Activated CD8-positive, alpha-beta memory T cell treated with anti-CD3 and anti-CD28 coated beads for 48 hours (primary cell): ENCODE measurements at regions not wholly inside any gene's neighbourhood (a gene's known extent, or its start where the extent isn't known, plus 50 kb on each side); places are given as distances from the start of the nearest gene placed in this dataset.

Experiments
- DNase-seq, 3 experiments: peaks; one replicate each; pipeline ENCODE4 v3.0.0-alpha.2; 2020; ENCODE audit warnings: low read depth in 2 of 3, low spot score in 2 of 3

GRCh38 chr5:167671176-167671575 lies 620.3 kb upstream of the WWC1 start:
- DNase-seq: no peak

DNA sequence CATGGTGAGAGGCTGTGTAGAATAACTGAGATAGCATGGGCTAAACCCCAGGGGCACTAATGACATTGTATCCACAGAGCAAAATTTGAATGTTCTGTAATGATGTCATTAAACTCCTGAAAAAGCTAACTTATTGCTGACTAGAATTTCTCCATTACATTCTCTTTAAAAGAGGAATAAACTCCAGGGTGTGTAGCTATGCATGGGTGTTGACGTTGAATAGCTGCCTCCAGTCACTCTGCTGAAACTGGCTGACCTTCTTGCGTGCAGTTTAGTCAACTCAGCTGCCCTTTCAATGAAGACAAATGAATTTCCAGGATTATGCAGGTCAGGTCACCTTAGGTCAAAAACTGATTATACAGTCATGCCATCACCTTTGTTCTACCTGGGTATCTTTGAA lies 617.5 kb upstream of the WWC1 start:
- DNase-seq: no peak

GRCh38 chr5:167678481-167678880 lies 613.0 kb upstream of the WWC1 start:
- no peak for DNase-seq

- DNase-seq: no peak
Measured at GRCh38 chr5:167684251-167684650, 607.2 kb upstream of the WWC1 start.

DNA sequence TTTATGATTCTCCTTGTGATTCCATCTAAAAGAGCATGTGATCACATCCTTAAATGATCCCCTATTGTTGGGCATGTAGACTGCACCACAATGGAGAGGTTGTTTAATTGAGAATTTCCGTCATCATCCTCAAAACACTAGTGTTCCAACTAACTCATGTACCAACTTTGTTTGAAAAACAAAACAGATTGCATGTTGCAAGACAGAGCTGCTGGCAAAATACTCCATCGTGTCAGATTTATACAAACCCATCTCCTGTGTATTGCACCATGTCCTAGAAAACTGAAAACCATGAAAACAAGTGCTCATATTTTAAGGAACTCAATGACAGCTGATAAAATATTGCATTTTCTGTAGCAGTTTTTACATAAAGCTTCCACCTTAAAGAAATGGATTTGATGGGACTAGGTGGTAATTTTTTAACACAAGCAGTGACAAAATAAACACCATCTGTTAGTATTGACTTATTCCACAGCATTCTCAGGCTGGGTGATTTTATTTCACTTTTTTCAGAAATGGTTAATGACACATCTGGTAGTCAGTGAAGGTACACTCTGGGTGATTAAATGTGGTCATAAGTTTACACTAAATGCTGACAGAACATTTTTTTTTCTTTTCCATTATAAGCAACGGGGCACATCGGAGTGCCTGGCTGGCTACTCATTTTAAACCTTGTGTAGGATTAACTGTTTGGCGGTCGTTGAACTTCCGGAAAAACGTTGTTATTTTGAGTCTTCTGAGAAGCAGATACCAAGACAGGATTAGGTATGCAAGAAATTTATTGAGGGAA lies 602.9 kb upstream of the WWC1 start:
- no peak for DNase-seq

GRCh38 chr5:167694325-167695147 lies 596.9 kb upstream of the WWC1 start:
- no peak for DNase-seq

- no peak for DNase-seq
Measured at GRCh38 chr5:167696558-167697314, 594.7 kb upstream of the WWC1 start.

- no peak for DNase-seq
Measured at GRCh38 chr5:167699432-167699831, 592.0 kb upstream of the WWC1 start.

- DNase-seq: no peak
Measured at GRCh38 chr5:167701051-167701450, 590.4 kb upstream of the WWC1 start.

- no peak for DNase-seq
Measured at GRCh38 chr5:167702014-167702413, 589.4 kb upstream of the WWC1 start.

- DNase-seq: no peak
Measured at GRCh38 chr5:167708449-167708848, 583.0 kb upstream of the WWC1 start.

- DNase-seq: no peak
Measured at GRCh38 chr5:167709625-167710024, 581.8 kb upstream of the WWC1 start.

GRCh38 chr5:167710444-167711073 lies 580.9 kb upstream of the WWC1 start:
- no peak for DNase-seq

- DNase-seq: no peak
Measured at GRCh38 chr5:167712986-167713585, 578.4 kb upstream of the WWC1 start.

GRCh38 chr5:167713896-167714295 lies 577.5 kb upstream of the WWC1 start:
- no peak for DNase-seq

DNA sequence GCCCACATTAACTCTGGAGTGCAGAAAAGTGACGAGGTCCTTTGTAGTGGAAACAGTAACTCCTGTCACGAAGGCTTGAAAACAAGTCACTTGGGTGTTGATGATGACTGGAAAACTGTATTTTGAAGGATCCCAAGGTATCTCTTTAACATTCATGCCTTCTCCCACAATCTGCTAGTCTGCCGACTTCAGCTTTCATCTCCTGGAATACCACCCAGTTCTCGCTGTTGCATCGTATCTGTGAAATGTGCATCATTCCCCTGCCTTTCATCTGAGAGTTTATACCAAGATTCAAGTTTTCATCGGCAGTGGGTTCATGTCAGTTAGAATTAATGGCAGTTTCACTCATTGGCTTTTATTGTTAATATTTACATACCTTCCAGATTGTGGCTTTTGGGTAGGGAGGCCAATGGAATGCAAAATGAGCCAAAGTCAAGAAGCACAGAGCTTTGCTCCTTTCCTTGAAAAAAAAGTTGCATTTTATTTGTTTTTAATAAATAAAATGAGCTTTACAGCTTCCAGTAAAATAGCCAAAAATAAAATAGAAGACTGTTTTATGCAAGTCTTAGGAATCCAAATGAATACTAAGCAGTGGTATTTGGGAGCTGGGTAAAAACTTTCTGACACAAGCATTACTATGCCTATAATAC lies 575.2 kb upstream of the WWC1 start:
- no peak for DNase-seq

DNA sequence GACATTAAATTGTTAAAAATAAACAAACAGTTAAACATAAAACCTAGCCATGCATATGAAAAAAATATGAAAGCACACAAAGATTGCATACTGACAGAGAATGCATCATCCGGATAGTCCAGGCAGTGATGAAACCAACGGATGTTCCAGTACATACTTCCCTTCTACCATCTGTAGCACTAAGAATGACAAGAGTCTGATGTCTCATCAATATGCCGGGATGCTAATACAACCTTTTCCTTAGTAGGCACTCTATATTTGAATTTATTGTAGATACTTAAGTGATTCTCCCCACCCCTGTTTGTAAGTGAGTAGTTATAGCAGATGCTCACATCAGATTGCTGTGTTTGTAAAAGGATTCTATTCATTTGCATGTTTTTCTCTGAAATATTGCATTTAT lies 571.2 kb upstream of the WWC1 start:
- no peak for DNase-seq

GRCh38 chr5:167720676-167721260 lies 570.7 kb upstream of the WWC1 start:
- no peak for DNase-seq

DNA sequence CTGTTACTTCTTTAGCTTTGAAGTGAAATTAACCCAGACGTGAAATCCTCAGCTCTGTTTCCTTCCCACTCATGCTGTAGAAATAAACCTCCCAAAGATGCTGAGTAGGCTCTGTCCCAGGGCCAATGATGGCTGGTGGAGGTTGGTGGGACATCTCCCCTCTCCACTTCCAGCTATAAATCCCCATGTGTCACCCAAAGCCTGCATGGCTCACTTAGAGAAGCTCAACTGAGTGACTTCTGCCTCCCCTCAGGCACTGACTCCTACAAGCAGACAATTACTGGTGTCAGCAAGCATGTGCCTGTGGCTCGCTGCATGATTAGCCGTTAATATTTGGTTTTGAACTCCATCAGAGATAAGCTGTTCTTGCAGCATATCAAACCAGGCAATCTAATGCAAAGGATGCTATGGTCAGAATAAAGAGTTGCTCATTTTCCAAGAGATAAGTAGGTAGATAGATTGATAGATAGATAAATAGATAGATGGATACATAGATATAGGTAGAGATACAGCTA lies 569.5 kb upstream of the WWC1 start:
- DNase-seq: no peak
